GM23338 (cell line): ENCODE measurements at regions not wholly inside any gene's neighbourhood (a gene's known extent, or its start where the extent isn't known, plus 50 kb on each side); places are given as distances from the start of the nearest gene placed in this dataset.

Source experiments
- ATAC-seq: fragments of 200-7000 bp; cut with Tn5 transposase; 3 replicates; pipeline ENCODE4 v1.9.1; 2020
- DNase-seq: peaks from one replicate; pipeline ENCODE4 v3.0.0-alpha.2; 2015; ENCODE audit warnings: low spot score
- H2AFZ ChIP-seq: fragments of 200-600 bp; sonication (generic); 2 replicates; pipeline ENCODE4 v1.8.0; 2016; ENCODE audit warnings: antibody characterized with exemption, mild to moderate bottlenecking, moderate library complexity
- H3F3A ChIP-seq: fragments of 200-600 bp; sonication (generic); replicated peaks from 2 replicates; pipeline ENCODE4 v1.8.0; 2017; ENCODE audit warnings: antibody characterized with exemption, mixed run types, low read depth
- H3K27ac ChIP-seq: fragments of 200-600 bp; sonication (generic); 2 replicates; pipeline ENCODE4 v1.6.1; 2016; ENCODE audit warnings: low read depth
- H3K27me3 ChIP-seq: fragments of 200-600 bp; sonication (generic); 2 replicates; pipeline ENCODE4 v1.8.0; 2016; ENCODE audit warnings: mild to moderate bottlenecking, mixed run types, moderate library complexity; ENCODE audit not compliant: insufficient read depth
- H3K36me3 ChIP-seq: fragments of 200-600 bp; sonication (generic); 2 replicates; pipeline ENCODE4 v1.8.0; 2016; ENCODE audit warnings: mild to moderate bottlenecking; ENCODE audit not compliant: insufficient read depth
- H3K4me1 ChIP-seq: fragments of 200-600 bp; sonication (generic); 2 replicates; pipeline ENCODE4 v1.8.0; 2016; ENCODE audit warnings: mild to moderate bottlenecking, moderate library complexity; ENCODE audit not compliant: insufficient read depth
- H3K4me2 ChIP-seq: fragments of 200-600 bp; sonication (generic); 2 replicates; pipeline ENCODE4 v1.7.1; 2017; ENCODE audit warnings: mixed run types
- H3K4me3 ChIP-seq: fragments of 200-600 bp; sonication (generic); 2 replicates; pipeline ENCODE4 v1.6.1; 2016; ENCODE audit warnings: mixed run types
- H3K79me2 ChIP-seq: fragments of 200-600 bp; sonication (generic); replicated peaks from 2 replicates; pipeline ENCODE4 v1.8.0; 2017; ENCODE audit warnings: mild to moderate bottlenecking; ENCODE audit not compliant: insufficient read depth
- H3K9me2 ChIP-seq: fragments of 200-600 bp; sonication (generic); 2 replicates; pipeline ENCODE4 v1.8.0; 2017; ENCODE audit not compliant: insufficient read depth
- H4K20me1 ChIP-seq: fragments of 200-600 bp; sonication (generic); replicated peaks from 2 replicates; pipeline ENCODE4 v1.8.0; 2017; ENCODE audit warnings: mild to moderate bottlenecking; ENCODE audit not compliant: insufficient read depth
- H3K27ac Mint-ChIP-seq: 2 replicates; pipeline ENCODE4 v1.8.0; 2020; ENCODE audit warnings: inconsistent platforms, mild to moderate bottlenecking, moderate library complexity, mixed read lengths
- H3K27me3 Mint-ChIP-seq: 3 replicates; pipeline ENCODE4 v1.8.0; 2022; ENCODE audit warnings: low read depth, mild to moderate bottlenecking, moderate library complexity, mixed read lengths, inconsistent platforms; ENCODE audit not compliant: insufficient read depth, poor library complexity
- H3K36me3 Mint-ChIP-seq: 3 replicates; pipeline ENCODE4 v1.8.0; 2021; ENCODE audit warnings: low read depth, mild to moderate bottlenecking, inconsistent platforms, moderate library complexity, mixed read lengths
- H3K4me1 Mint-ChIP-seq: 3 replicates; pipeline ENCODE4 v1.8.0; 2020; ENCODE audit warnings: mild to moderate bottlenecking, inconsistent platforms, mixed read lengths
- H3K4me3 Mint-ChIP-seq: 3 replicates; pipeline ENCODE4 v1.8.0; 2021; ENCODE audit warnings: moderate library complexity, mild to moderate bottlenecking, inconsistent platforms, mixed read lengths
- H3K9me3 Mint-ChIP-seq: 3 replicates; pipeline ENCODE4 v1.8.0; 2020; ENCODE audit warnings: moderate library complexity, mild to moderate bottlenecking, inconsistent platforms, mixed read lengths
- CREB1 ChIP-seq: fragments of 250-450 bp; sonication (Bioruptor Pico); IDR thresholded peaks from 2 replicates; pipeline ENCODE4 v1.5.0; 2020; ENCODE audit warnings: low read depth, mild to moderate bottlenecking, moderate library complexity
- CTCF ChIP-seq, 2 experiments: fragments of 200-600 bp in 1 of 2; sonication (generic) in 1 of 2; conservative IDR thresholded peaks; 2 replicates each; pipeline versions ENCODE4 v1.5.1 to v1.6.1; 2016 to 2017; ENCODE audit warnings: antibody characterized with exemption in 2 of 2, low read depth in 2 of 2, mild to moderate bottlenecking in 2 of 2, moderate library complexity in 1 of 2
- ETS1 ChIP-seq: IDR thresholded peaks from 2 replicates; pipeline ENCODE4 v1.6.1; 2016; ENCODE audit warnings: antibody characterized with exemption
- EZH2phosphoT487 ChIP-seq: fragments of 200-600 bp; sonication (generic); IDR thresholded peaks from one replicate; pipeline ENCODE4 v1.8.1; 2018; ENCODE audit warnings: antibody characterized with exemption; ENCODE audit not compliant: unreplicated experiment
- JUNB ChIP-seq: IDR thresholded peaks from one replicate; pipeline ENCODE4 v1.6.1; 2016; ENCODE audit warnings: antibody characterized with exemption; ENCODE audit not compliant: unreplicated experiment
- POLR2AphosphoS5 ChIP-seq: IDR thresholded peaks from 2 replicates; pipeline ENCODE4 v1.6.1; 2016; ENCODE audit warnings: antibody characterized with exemption, low read depth
- REST ChIP-seq: IDR thresholded peaks from one replicate; pipeline ENCODE4 v1.6.1; 2018; ENCODE audit warnings: antibody characterized with exemption; ENCODE audit not compliant: unreplicated experiment
- STAT1 ChIP-seq: IDR thresholded peaks from one replicate; pipeline ENCODE4 v1.6.1; 2016; ENCODE audit warnings: antibody characterized with exemption; ENCODE audit not compliant: unreplicated experiment
- ZNF331 ChIP-seq: fragments of 250-450 bp; sonication (Bioruptor Pico); IDR thresholded peaks from 2 replicates; pipeline ENCODE4 v1.5.0; 2020; ENCODE audit warnings: low read depth, mild to moderate bottlenecking, moderate library complexity
- ZNF462 ChIP-seq: fragments of 250-450 bp; sonication (Bioruptor Pico); IDR thresholded peaks from 2 replicates; pipeline ENCODE4 v1.5.0; 2020; ENCODE audit warnings: mild to moderate bottlenecking, moderate library complexity

- Histone ChIP-seq H3K27me3 (no peaks in the 10 kb centered on the region), H3F3A (no peaks in the 10 kb centered on the region), H3K27ac (no peak overlapping the region), H3K4me2 (no peak overlapping the region), H2AFZ (no peak overlapping the region), H3K9me2 (no peaks in the 10 kb centered on the region), H3K4me1 (peaks cover 5% of the 10 kb centered on the region), H3K36me3 (no peaks in the 10 kb centered on the region), H3K4me3 (no peak overlapping the region), H3K79me2 (no peaks in the 10 kb centered on the region), H4K20me1 (no peaks in the 10 kb centered on the region)
- H3K9me3 Mint-ChIP-seq: peaks cover 4% of the 10 kb centered on the region; the same call in 2 of the 3 replicates
- H3K27me3 Mint-ChIP-seq: no peaks in the 10 kb centered on the region
- no peak overlapping the region for H3K4me3 Mint-ChIP-seq
- no peak overlapping the region for H3K27ac Mint-ChIP-seq
- DNase-seq (no peak), ATAC-seq (no peak)
- TF ChIP-seq ZNF331 (CRISPR knock-in tag) (no peak), CTCF (conservative IDR thresholded peaks at IDR 0.05; ENCODE audit: low read depth in 2 of 2) (no peak)
- peaks cover under 1% of the 10 kb centered on the region; the same call in 2 of the 3 replicates for H3K4me1 Mint-ChIP-seq
- H3K36me3 Mint-ChIP-seq: no peaks in the 10 kb centered on the region
Measured at GRCh38 chr2:228261546-228261945, 80.1 kb upstream of the SPHKAP start.

GRCh38 chr2:228257379-228257778, 75.9 kb upstream of the SPHKAP start:
- Histone ChIP-seq H3K36me3 (no peaks in the 10 kb centered on the region), H3K27ac (no peak overlapping the region), H3K4me1 (peaks cover 9% of the 10 kb centered on the region), H3K27me3 (no peaks in the 10 kb centered on the region), H3K4me3 (no peak overlapping the region), H3K9me2 (0 out of 2 replicates have a peak, but pooled peaks cover 3% of the 10 kb centered on the region), H3K79me2 (no peaks in the 10 kb centered on the region), H2AFZ (no peak overlapping the region), H3F3A (no peaks in the 10 kb centered on the region), H4K20me1 (no peaks in the 10 kb centered on the region), H3K4me2 (no peak overlapping the region)
- DNase-seq (no peak), ATAC-seq (no peak)
- Mint-ChIP-seq H3K36me3 (no peaks in the 10 kb centered on the region), H3K4me3 (no peak overlapping the region), H3K4me1 (peaks cover 4% of the 10 kb centered on the region; the same call in 2 of the 3 replicates), H3K9me3 (no peaks in the 10 kb centered on the region), H3K27ac (no peak overlapping the region), H3K27me3 (no peaks in the 10 kb centered on the region)
- TF ChIP-seq REST (no peak), ZNF462 (CRISPR knock-in tag) (no peak), EZH2phosphoT487 (no peak), STAT1 (no peak), CREB1 (no peak), POLR2AphosphoS5 (no peak), ETS1 (no peak), JUNB (no peak)
